ENCODE measurements at regions not wholly inside any gene's neighbourhood (a gene's known extent, or its start where the extent isn't known, plus 50 kb on each side); places are given as distances from the start of the nearest gene placed in this dataset.

DNA sequence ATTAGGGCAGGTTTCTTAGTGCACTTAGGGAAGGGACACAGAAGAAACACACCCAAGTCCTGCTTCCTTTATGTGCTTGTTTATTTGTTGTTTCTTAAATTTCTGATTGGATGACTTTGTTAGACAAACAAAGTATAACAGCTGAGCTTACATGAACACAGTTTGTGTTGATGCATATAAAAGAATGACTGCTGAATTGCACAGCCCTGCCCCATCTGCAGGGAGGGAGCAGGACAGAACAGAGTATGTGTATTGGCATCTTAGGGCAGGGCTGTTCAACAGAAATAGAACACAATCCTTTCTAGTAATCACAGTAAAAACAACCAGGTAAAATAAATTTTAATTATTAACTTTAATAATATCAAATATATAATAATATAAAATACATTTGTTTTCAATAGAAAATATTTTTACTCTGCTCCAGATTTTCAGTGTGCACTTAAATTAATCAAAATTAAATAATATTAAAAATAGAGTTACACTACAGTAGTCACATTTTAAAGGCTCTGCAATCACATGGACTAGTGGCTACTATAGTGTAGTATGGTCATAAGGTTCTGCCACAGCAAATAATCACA lies 198.4 kb downstream of the ZNF621 start:
- Mint-ChIP-seq H3K9me3 (peaks cover 0 to 2% (median 0%) of the 10 kb centered on the region in 5 donors), H3K36me3 (no peaks in the 10 kb centered on the region), H3K4me3 (no peak overlapping the region), H3K4me1 (no peaks in the 10 kb centered on the region), H3K27me3 (peaks cover 0 to 2% of the 10 kb centered on the region in 2 donors), H3K27ac (no peak overlapping the region)
- Histone ChIP-seq H3K9me3 (ENCODE audit: low read length) (no peaks in the 10 kb centered on the region), H3K4me1 (ENCODE audit: insufficient read depth, low read length) (no peaks in the 10 kb centered on the region), H3K36me3 (ENCODE audit: insufficient read depth, low read length) (no peaks in the 10 kb centered on the region), H3K27ac (ENCODE audit: low read depth, low read length) (no peak overlapping the region), H3K4me3 (ENCODE audit: low read length) (no peak overlapping the region), H3K27me3 (ENCODE audit: insufficient read depth, low read length, poor library complexity, severe bottlenecking) (no peaks in the 10 kb centered on the region)
- ChIA-PET CTCF (no interaction called here), POLR2A (no interaction called here)
- no peak for DNase-seq

DNA sequence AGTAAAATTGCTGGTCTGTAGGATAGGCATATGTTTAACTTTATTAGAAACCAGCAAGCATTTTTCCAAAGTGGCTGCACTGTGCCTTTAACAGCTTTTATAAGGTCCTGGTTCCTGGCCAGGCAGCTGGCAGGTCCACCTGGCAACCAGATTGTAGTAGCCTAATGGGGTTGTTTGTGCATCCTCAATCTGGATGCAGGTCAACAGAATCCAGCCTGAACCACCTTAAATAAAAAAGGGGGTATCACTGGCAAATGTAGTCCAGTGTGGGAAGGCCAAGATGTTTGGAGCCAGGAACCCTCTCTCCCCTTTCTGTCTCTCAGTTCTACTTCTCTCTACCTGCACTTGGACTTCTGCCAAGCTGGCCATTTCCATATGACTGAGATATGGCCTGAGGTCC lies 200.3 kb downstream of the ZNF621 start:
- no peaks in the 10 kb centered on the region for H3K4me1 Mint-ChIP-seq
- Histone ChIP-seq H3K9me3 (ENCODE audit: low read length) (no peaks in the 10 kb centered on the region), H3K4me1 (ENCODE audit: insufficient read depth, low read length) (no peaks in the 10 kb centered on the region), H3K27me3 (ENCODE audit: insufficient read depth, low read length, poor library complexity, severe bottlenecking) (no peaks in the 10 kb centered on the region), H3K27ac (ENCODE audit: low read depth, low read length) (no peak overlapping the region), H3K36me3 (ENCODE audit: insufficient read depth, low read length) (no peaks in the 10 kb centered on the region), H3K4me3 (ENCODE audit: low read length) (no peak overlapping the region)
- peaks cover 0 to 2% of the 10 kb centered on the region in 2 donors for H3K27me3 Mint-ChIP-seq
- H3K27ac Mint-ChIP-seq = no peak overlapping the region
- ChIA-PET POLR2A (no interaction called here), CTCF (no interaction called here)
- H3K4me3 Mint-ChIP-seq = no peak overlapping the region
- H3K9me3 Mint-ChIP-seq = peaks cover 1 to 10% (median 4%) of the 10 kb centered on the region in 5 donors
- H3K36me3 Mint-ChIP-seq = no peaks in the 10 kb centered on the region
- no peak for DNase-seq

DNA sequence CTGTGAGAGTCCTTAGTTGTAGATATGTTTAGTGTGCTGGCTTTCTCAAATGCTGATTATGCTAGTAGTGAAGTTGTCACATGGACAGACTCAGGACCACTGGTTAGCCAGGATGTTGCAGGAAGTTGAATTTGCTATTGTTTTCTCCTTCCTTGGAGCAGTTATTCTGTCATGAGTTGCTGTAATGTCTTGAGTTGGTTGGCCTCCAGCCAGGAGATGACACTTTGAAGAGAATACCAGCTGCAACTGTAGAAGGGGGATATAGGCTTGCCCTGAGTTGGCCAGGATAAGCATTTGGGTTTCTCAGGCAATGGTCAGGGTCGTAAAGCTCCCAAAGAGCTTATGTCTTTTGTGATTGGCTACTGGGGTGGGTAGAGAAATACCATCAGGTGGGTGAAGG lies 206.7 kb downstream of the ZNF621 start:
- no peak for DNase-seq
- no peaks in the 10 kb centered on the region for H3K9me3 ChIP-seq (ENCODE audit: low read length)
- H3K36me3 ChIP-seq (ENCODE audit: insufficient read depth, low read length) = no peaks in the 10 kb centered on the region
- H3K27ac Mint-ChIP-seq = peak overlapping the region in 1 of 8 donors; percentile 92
- no peak overlapping the region for H3K27ac ChIP-seq (ENCODE audit: low read depth, low read length)
- no peaks in the 10 kb centered on the region for H3K4me1 Mint-ChIP-seq
- H3K27me3 ChIP-seq (ENCODE audit: insufficient read depth, low read length, poor library complexity, severe bottlenecking) = no peaks in the 10 kb centered on the region
- H3K4me1 ChIP-seq (ENCODE audit: insufficient read depth, low read length) = no peaks in the 10 kb centered on the region
- CTCF ChIA-PET = no interaction called here
- no peak overlapping the region for H3K4me3 ChIP-seq (ENCODE audit: low read length)
- POLR2A ChIA-PET = no interaction called here
- peaks cover 5 to 8% of the 10 kb centered on the region in 2 donors for H3K27me3 Mint-ChIP-seq
- H3K4me3 Mint-ChIP-seq = no peak overlapping the region
- H3K9me3 Mint-ChIP-seq = peaks cover 8 to 28% (median 14%) of the 10 kb centered on the region in 5 donors
- H3K36me3 Mint-ChIP-seq = peaks cover 0 to 4% (median 0%) of the 10 kb centered on the region in 3 donors

DNA sequence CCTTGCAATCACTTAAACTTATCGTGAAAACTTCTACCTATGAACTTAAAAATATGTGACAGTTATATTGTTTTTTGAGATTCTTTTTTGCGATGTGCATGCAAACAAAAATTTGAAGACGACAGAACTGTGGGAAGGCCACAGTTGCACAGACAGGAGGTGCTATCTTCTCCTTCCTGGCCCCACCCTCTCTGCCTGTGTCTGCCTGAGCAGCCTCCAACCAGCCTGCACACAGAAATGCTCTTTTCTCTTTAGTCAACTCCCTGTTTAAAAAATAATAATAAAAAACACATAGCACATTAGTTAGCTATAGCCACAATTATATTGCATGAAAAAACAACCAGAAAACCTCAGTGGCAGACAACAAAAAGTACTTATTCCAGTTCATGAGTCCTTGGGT lies 212.2 kb downstream of the ZNF621 start:
- H3K4me3 ChIP-seq (ENCODE audit: low read length) = no peak overlapping the region
- peak overlapping the region in 1 of 8 donors; percentile 16 for H3K27ac Mint-ChIP-seq
- no peak overlapping the region for H3K27ac ChIP-seq (ENCODE audit: low read depth, low read length)
- no peaks in the 10 kb centered on the region for H3K36me3 Mint-ChIP-seq
- ChIA-PET CTCF (no interaction called here), POLR2A (no interaction called here)
- no peak for DNase-seq
- H3K4me3 Mint-ChIP-seq = no peak overlapping the region
- H3K27me3 Mint-ChIP-seq = peaks cover 13 to 23% of the 10 kb centered on the region in 2 donors
- H3K9me3 Mint-ChIP-seq = peaks cover 0 to 4% (median 2%) of the 10 kb centered on the region in 5 donors
- H3K9me3 ChIP-seq (ENCODE audit: low read length) = no peaks in the 10 kb centered on the region
- no peaks in the 10 kb centered on the region for H3K27me3 ChIP-seq (ENCODE audit: insufficient read depth, low read length, poor library complexity, severe bottlenecking)
- H3K36me3 ChIP-seq (ENCODE audit: insufficient read depth, low read length) = no peaks in the 10 kb centered on the region
- no peaks in the 10 kb centered on the region for H3K4me1 ChIP-seq (ENCODE audit: insufficient read depth, low read length)
- no peaks in the 10 kb centered on the region for H3K4me1 Mint-ChIP-seq

DNA sequence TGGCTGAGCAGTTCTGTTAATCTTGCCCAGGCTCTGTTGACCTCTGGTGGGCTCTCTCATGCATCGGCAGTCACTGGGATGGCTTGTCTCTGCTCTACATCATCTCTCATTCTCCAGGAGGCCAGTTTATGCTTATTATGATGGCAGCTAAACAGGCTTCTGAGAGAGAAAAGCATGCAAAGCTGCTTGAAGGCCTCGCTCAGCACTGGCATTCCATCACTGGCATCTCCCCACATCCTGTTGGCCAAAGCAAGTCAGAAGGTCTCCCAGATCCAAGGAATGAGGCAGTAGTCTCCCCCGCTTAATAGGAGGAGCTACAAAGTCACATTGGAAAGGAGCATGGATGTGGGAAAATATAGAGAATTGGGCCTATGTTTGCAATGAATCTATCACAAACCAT lies 212.6 kb downstream of the ZNF621 start:
- ChIA-PET POLR2A (no interaction called here), CTCF (no interaction called here)
- Mint-ChIP-seq H3K36me3 (no peaks in the 10 kb centered on the region), H3K9me3 (peaks cover 0 to 4% (median 2%) of the 10 kb centered on the region in 5 donors), H3K27ac (peak overlapping the region in 1 of 8 donors; percentile 16), H3K4me3 (no peak overlapping the region), H3K4me1 (no peaks in the 10 kb centered on the region), H3K27me3 (peaks cover 13 to 23% of the 10 kb centered on the region in 2 donors)
- no peaks in the 10 kb centered on the region for H3K36me3 ChIP-seq (ENCODE audit: insufficient read depth, low read length)
- H3K27me3 ChIP-seq (ENCODE audit: insufficient read depth, low read length, poor library complexity, severe bottlenecking) = no peaks in the 10 kb centered on the region
- H3K4me1 ChIP-seq (ENCODE audit: insufficient read depth, low read length) = no peaks in the 10 kb centered on the region
- DNase-seq = no peak
- no peaks in the 10 kb centered on the region for H3K9me3 ChIP-seq (ENCODE audit: low read length)
- H3K27ac ChIP-seq (ENCODE audit: low read depth, low read length) = no peak overlapping the region
- H3K4me3 ChIP-seq (ENCODE audit: low read length) = no peak overlapping the region

DNA sequence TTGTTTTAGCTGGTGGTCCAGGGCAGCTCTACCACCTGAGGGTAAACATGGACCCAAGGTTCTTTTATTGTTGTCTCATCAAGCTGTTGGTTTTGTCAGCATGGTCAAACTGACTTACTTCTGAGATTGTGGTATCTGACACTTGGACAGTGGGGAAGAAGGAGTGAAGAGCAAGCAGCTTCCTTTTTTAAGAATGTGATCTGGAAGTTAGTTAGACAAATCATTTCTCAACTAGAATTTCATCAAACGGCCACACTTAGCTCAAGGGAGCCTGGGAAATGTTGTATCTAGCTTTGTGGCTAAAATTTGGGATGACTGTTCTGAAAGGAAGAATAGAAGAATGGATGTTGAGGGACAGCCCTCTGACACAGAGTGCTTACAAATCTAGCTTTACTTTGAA lies 215.2 kb downstream of the ZNF621 start:
- Mint-ChIP-seq H3K27ac (no peak overlapping the region), H3K4me1 (no peaks in the 10 kb centered on the region), H3K9me3 (no peaks in the 10 kb centered on the region), H3K36me3 (no peaks in the 10 kb centered on the region), H3K4me3 (no peak overlapping the region), H3K27me3 (peaks cover 10 to 15% of the 10 kb centered on the region in 2 donors)
- ChIA-PET POLR2A (no interaction called here), CTCF (no interaction called here)
- no peaks in the 10 kb centered on the region for H3K27me3 ChIP-seq (ENCODE audit: insufficient read depth, low read length, poor library complexity, severe bottlenecking)
- no peaks in the 10 kb centered on the region for H3K9me3 ChIP-seq (ENCODE audit: low read length)
- H3K27ac ChIP-seq (ENCODE audit: low read depth, low read length) = no peak overlapping the region
- DNase-seq = no peak
- no peaks in the 10 kb centered on the region for H3K4me1 ChIP-seq (ENCODE audit: insufficient read depth, low read length)
- H3K36me3 ChIP-seq (ENCODE audit: insufficient read depth, low read length) = no peaks in the 10 kb centered on the region
- no peak overlapping the region for H3K4me3 ChIP-seq (ENCODE audit: low read length)

DNA sequence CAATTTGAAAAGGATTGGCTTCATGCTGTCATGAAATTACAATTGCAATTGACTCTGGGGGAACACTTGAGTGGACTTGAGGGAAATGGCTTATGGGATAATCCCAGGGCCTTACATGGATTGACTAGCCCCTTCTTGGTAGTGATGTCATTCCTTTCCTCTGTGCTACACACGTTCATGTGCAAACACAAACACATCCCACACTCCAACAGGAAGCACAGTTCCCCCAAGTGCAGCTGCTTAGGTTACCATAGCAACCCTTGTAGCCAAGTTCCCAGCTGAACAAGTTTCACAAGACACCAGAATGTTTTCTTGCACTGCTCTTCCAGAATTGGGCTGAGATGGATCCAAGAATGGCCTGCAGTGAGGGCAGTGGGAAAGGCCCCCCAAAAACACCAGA lies 217.0 kb downstream of the ZNF621 start:
- peaks cover 15 to 23% of the 10 kb centered on the region in 2 donors for H3K27me3 Mint-ChIP-seq

DNA sequence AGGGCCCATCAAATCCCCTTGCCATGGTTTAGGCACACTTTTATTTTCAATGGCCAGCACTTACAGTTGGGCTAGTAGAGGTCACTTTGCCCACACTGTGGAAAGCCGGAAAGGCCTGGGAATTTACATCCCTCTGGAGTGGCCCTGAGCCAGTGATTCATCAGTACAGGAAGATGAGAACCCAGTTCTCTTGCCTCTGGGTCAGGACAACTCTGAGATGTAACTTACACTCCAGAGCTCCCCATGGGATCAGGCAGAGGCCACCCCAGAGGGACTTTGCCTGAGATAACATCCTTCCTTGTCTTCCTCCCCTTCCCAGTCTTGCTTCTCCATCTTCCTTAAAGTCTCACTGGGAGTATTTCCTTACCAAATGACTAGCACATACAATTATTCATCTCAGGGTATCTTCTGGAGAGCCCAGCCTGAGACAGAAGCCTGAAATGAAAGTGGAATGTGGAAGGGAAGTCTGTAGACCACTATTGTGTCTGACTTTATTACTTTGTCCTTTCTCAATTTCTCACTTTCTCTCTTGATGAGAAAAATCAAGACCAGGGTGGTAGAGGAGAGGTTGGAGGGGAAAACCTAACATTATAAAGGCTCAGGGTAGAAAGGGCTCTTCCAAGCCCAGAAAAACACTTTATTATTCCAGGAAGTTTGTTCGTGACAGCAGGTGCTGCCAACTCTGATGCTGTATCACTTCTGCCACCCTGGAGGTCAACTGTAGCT lies 220.8 kb downstream of the ZNF621 start:
- Histone ChIP-seq H3K27ac (ENCODE audit: low read depth, low read length) (no peak overlapping the region), H3K4me3 (ENCODE audit: low read length) (no peak overlapping the region), H3K4me1 (ENCODE audit: insufficient read depth, low read length) (no peaks in the 10 kb centered on the region), H3K9me3 (ENCODE audit: low read length) (no peaks in the 10 kb centered on the region), H3K27me3 (ENCODE audit: insufficient read depth, low read length, poor library complexity, severe bottlenecking) (no peaks in the 10 kb centered on the region), H3K36me3 (ENCODE audit: insufficient read depth, low read length) (no peaks in the 10 kb centered on the region)
- Mint-ChIP-seq H3K4me3 (no peak overlapping the region), H3K9me3 (no peaks in the 10 kb centered on the region), H3K27me3 (peaks cover 9 to 26% of the 10 kb centered on the region in 2 donors), H3K27ac (no peak overlapping the region), H3K36me3 (no peaks in the 10 kb centered on the region), H3K4me1 (no peaks in the 10 kb centered on the region)
- CTCF ChIA-PET = no interaction called here
- POLR2A ChIA-PET = no interaction called here
- no peak for DNase-seq

More for the DNA sequence above, 217.0 kb downstream of the ZNF621 start:
- H3K9me3 ChIP-seq (ENCODE audit: low read length) = no peaks in the 10 kb centered on the region
- ChIA-PET CTCF (no interaction called here), POLR2A (no interaction called here)
- no peak overlapping the region for H3K4me3 ChIP-seq (ENCODE audit: low read length)
- Mint-ChIP-seq H3K36me3 (no peaks in the 10 kb centered on the region), H3K4me1 (no peaks in the 10 kb centered on the region), H3K27ac (no peak overlapping the region), H3K4me3 (no peak overlapping the region), H3K9me3 (no peaks in the 10 kb centered on the region)
- H3K27me3 ChIP-seq (ENCODE audit: insufficient read depth, low read length, poor library complexity, severe bottlenecking) = no peaks in the 10 kb centered on the region
- no peak for DNase-seq
- no peaks in the 10 kb centered on the region for H3K4me1 ChIP-seq (ENCODE audit: insufficient read depth, low read length)
- H3K36me3 ChIP-seq (ENCODE audit: insufficient read depth, low read length) = no peaks in the 10 kb centered on the region
- H3K27ac ChIP-seq (ENCODE audit: low read depth, low read length) = no peak overlapping the region
